ENCODE measurements at regions not wholly inside any gene's neighbourhood (a gene's known extent, or its start where the extent isn't known, plus 50 kb on each side); places are given as distances from the start of the nearest gene placed in this dataset.
"Not testable (repeated sequence)": the region's sequence is repeated elsewhere in the genome, so short reads cannot be mapped to it uniquely, and the experiment has no call there.

DNA sequence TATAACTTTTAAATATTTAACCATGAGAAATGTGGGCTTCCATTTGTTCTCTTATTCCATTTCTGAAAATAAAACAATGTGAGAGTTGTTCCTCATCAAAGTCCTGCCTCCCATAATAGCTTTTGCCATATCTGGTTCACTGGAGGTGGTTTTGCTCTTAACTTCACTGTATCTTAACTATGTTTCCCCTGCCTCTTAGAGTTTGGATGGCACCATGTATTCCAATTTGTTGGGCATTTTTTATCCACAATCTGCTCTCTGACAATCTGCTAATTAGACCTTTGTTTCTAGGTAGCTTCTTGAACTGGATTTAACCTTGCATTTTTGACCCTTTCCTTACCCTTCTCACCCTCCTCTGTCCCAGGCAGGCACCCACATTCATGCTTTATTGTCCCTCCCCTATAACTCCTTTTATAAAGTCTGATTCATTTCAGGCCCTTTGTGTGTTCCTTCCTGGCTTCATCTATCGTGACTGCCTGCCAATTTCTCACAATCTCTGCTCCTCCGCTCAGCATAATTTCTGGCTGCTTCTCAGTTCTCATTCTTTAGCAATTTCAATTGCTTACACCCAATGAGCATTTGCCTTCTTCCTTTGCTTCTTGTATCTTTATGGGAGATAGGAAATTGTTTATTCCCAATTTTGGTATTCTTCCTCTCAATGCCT lies 144.2 kb upstream of the ARHGEF26 start:
- no peak for DNase-seq (ENCODE audit: low read depth)

DNA sequence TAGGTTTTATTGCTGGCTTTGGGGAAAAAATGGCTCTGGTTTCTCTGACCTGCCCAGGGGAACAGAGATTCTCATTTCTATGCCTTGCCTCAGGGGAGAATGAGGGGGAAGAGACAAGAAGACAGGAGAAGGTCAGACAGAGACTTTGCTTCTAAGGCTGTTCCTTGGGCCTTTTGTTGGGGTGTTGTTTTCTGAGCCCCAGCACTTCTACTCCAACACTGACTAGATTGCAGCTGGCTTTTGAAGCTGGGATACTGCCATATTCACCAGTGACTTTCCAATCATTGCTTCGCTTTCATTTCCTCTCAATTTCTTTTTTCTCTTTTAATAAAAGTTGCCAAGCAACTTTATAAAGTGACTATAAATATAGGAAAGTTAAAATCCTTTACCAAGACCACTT lies 143.2 kb upstream of the ARHGEF26 start:
- no peak for DNase-seq (ENCODE audit: low read depth)

DNA sequence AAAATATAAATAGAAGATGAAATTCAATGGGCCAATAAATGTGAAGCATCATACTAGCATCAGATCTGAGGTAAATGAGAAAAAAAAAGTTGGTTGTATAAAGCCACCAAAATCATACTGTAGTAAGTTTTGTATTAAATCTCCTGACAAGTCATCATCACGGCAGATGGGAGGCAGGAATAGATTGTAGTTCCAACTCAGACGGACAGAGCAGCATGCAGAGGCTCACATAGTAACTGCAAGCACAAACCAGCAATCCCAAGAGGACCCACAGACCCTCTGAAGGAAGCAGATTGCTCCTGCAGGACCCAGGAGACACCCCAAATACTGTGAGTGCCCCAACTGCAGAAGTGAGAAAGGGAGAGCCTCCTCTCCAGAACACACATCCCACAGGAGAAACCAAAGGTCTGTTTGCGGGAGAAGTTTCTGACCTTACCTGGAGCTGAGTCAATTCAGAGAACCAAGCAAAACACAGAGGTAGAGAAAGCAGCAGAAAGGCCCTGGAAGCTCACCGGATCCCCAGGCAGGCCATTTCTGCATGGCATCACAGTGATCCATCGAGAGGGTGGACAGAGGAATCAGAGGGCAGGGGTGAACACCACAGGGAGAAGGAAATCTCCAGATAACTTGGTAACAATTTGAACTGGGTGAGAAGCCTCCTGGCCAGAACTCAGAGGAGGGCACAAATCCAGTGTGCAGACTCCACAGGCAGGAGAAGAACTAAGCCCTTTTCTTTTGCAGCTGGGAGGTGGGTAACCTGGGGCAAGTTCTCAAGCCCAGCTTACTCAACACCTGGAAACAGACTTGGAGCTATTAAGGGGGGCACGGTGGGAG lies 141.6 kb upstream of the ARHGEF26 start:
- DNase-seq (ENCODE audit: low read depth) = no peak

DNA sequence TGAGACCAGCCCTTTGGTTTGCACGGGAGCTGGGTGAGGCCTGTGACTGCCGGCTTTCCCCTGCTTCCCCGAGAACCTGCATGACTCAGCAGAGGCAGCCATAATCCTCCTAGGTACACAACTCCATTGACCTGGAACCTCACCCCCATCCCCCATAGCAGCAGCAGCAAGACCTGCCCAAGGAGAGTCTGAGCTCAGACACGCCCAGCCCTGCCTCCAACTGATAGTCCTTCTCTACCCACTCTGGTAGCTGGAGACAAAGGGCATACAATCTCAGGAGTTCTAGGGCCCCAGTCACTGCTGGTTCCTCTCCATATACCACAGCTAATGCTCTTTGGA lies 141.0 kb upstream of the ARHGEF26 start:
- DNase-seq (ENCODE audit: low read depth) = no peak

DNA sequence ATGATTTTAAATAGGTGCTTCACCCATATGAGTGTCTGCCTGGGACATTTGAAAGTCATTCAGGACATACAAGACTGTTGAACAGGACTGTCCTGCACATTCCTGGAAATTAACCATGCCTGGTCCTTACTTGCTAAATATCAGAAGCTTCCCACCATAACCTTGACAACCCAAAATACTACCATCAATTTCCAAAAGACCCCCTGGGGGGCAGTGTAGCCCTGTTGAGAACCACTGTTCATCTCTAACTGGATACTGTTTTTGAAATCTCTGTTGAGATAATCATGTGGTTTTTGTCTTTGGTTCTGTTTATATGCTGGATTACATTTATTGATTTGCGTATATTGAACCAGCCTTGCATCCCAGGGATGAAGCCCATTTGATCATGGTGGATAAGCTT lies 123.8 kb upstream of the ARHGEF26 start:
- DNase-seq (ENCODE audit: low read depth) = not testable (repeated sequence)

DNA sequence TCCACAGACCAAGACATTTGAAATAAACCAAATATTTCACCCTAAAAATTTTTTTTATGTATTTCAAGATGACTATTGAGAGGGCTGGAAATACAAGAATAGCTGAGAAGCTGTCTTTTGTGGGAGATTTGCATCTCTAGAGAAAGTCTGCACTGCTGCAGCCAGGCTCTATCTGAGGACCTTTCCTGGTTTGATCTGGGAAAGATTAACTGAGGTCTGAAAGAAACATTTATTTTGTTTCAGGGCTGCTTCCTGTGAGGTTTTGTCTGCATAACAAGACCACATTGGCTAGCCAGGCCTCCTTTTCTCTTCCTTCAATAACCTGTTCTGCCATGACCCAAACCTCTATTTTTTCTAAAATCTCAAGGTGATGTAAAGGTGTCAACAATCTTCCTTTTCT lies 117.5 kb upstream of the ARHGEF26 start:
- DNase-seq (ENCODE audit: low read depth) = no peak

DNA sequence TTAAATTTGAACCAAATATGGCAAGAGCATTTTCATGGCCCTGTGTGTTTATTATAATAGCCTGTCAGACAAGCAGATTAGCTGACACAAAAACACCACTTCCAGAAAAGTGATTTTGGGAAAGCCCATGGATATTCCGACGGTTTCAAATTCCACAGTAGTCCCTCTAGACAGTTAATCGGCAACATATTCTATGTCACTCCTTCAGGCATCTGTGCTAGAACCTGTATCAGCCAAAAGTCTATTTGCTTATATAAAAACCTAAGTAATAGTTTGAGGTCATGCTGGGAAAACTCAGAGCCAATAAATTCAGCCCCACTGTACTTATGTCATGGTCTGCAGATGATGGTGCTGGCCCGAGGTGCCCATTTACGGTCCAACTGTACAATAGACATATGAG lies 110.2 kb upstream of the ARHGEF26 start:
- no peak for DNase-seq (ENCODE audit: low read depth)

DNA sequence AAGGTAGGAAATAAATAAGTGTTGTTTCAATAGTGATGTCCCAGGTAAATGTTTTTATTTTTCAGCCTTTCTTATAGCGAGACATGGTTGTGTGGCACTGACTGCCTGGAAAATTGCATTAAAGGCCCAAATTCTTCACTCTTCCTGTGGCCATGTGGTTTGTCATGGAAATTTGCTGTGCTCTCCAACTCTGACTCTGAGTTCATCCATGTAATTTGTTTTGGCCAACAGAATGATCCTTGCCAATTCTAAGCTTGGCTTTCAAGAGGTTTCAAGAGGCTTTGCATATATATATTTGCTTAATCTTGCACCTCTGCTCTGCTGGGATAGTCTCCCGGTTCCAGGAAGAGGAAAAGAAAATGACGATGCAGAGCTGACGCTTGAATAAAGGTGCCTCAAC lies 107.5 kb upstream of the ARHGEF26 start:
- no peak for DNase-seq (ENCODE audit: low read depth)

DNA sequence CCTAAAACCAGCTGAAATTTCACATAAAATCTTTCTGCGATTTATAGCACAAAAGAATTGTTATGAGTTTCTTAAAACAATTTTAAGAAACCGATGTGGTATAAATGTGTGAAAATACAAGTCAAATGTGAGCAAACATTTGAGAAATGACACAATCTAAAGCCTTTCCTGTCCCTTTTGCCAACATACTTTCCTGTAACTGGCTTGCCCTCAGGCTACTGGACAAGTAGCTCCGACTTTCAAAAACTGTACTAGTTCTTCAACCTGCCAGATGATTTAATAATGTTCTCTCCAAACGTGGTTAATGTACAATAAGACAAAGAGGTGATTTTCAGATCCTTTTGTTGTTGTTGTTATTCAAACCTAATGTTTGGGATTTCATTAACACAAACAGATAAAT lies 105.9 kb upstream of the ARHGEF26 start:
- no peak for DNase-seq (ENCODE audit: low read depth)

DNA sequence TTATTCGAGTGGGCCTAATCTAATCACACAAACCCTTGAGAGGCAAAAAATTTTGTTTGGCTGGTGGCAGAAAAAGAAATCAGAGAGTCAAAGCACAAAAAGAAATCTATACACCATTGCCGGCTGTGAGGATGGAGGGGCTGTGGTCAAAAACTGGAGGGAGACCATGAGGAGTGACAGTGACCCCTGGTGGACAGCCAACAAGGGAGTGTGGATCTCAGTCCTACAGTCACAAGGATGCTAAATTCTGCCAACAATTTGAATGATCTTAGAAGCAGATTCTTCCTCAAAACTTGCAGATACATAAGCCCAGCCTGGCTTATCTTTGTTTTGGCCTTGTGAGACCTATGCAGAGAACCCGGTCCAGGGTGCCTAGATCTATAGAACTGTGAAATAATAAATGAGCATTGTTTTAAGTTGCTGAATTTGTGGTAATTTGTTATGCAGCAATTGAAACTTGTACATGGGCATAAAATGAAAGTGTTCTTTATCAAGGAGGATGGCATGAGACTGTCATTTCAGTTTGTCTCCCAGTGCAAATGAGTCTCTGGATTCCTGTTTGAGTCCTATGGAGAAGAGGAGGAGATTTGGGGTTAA lies 103.0 kb upstream of the ARHGEF26 start:
- no peak for DNase-seq (ENCODE audit: low read depth)

DNA sequence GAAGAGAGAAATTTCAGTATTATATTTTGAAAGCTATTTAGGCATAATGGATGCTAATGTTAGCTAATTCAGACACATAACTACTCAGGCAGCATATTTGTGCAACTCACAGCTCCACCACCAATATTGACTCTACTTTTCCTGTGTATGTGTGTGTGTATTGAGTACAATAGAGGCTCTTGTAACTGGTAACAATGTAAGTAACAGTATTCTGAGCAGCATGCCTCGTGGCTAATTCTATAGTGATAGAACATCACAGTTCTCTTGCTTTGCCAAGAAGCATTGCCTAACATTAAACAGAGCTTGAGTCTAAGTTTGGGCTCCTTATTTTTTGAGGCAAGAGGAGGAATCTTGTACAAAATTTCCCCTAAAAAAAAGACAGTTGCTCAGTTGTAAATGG lies 98.6 kb upstream of the ARHGEF26 start:
- DNase-seq (ENCODE audit: low read depth) = no peak

DNA sequence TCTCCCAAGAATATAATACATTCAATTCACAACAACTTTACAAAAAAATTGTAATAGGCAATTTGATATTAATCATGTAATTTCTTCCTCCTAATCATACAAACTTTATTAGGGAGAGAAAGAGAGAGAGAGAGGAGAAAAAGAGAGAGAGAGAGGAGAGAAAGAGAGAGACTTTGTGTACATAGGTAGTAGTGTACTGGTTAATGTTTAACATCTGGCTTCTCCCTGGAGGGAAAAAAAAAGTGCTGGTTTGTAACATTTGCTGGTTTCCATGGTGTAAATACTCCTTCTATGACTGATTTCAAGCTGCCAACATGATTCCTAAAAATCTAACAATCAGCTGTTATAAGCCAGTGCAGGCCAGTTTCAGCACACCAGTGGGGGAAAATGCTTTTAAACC lies 98.0 kb upstream of the ARHGEF26 start:
- DNase-seq (ENCODE audit: low read depth) = no peak

DNA sequence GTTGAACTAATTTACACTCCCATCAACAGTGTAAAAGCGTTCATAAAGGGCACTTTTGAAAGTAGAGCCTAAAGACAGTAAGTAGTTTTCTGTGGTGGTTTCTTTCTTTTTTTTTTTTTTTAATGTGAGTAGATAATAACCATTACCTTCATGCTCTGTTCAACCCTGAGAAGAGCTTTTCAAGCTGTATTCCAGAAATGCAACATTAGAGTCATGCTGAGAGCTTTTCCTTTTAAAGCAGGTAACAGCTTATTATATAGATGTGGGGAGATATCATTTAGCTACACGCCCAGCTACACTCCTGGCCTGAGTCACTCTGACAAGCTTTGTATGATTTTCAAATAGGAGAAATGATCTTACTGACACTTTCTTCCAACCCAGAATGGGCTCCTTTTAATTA lies 96.2 kb upstream of the ARHGEF26 start:
- no peak for DNase-seq (ENCODE audit: low read depth)

DNA sequence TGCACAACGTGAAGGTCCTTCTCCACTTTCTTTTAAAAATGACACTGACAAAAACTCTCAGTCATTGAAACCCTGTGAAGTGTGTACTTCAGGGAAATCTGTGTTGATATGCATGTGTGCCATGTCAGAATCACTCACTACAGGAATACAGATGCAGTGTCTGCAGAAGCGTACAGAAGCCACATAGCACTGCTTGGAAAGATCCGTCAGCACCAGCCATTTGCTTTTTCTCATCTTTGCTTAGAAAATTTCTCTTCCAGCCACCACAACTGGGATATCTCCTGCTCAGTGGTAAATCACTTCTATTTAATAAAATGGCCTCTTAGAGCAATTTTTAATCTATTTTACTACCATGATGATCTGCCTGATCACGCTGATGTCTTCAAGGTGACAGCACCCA lies 91.3 kb upstream of the ARHGEF26 start:
- DNase-seq (ENCODE audit: low read depth) = no peak

DNA sequence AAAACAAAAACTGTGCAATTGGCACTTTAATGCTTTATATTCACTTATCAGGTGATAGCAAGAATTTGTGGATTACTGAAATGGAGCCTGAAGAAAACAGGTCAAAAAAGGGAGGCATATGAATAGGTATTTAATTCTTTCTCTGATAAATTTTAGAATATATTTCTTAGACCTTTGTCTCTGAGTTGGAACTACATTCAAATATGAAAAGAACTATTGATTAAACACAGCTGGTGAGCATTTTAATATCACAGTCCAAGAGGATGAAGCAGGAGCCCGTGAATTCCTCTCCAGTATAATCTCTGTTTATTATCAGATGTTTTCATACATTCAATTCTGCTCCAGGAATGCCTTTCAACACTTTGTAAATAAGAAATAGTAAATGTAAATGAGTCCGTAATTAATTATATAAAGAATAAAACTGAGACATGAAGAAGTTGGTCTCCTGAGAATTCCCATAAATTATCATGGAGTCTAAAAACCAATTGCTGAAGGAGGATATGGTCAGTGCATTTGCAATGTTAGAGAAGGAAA lies 86.3 kb upstream of the ARHGEF26 start:
- DNase-seq (ENCODE audit: low read depth) = no peak

DNA sequence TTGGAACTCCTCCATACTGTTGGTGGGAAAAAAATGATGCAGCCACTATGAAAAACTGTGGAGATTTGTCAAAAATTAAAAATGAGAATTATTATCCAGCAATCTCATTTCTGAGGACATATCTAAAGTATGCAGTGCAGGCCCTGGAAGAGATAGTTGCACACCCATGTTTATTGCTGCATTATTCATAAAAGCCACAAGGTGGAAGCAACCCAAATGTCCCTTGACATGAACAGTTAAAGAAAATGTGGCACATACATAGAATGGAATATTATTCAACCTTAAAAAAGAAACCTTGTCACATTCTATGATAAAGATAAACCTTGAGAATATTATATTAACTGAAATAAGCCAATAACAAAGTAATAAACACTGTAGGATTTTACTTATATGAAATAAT lies 80.9 kb upstream of the ARHGEF26 start:
- no peak for DNase-seq (ENCODE audit: low read depth)

DNA sequence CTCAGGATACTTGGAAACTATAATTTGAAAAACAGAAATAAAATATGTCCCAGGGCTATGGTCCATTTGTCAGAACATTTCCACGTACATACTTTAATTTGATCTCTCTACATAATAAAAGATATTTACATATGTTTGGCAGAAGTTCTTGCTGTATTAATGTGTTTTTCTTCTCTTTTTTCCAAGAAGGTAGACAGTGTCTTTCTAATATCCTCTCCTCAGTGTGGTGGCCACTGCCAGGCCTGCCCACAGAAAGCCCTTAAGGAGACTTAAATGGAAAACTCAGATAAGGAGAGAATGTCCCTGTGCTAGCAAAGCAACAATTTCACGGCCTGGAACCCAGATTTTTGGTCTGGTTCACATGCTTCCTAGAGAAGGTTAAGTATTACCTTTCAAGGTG lies 76.5 kb upstream of the ARHGEF26 start:
- no peak for DNase-seq (ENCODE audit: low read depth)

DNA sequence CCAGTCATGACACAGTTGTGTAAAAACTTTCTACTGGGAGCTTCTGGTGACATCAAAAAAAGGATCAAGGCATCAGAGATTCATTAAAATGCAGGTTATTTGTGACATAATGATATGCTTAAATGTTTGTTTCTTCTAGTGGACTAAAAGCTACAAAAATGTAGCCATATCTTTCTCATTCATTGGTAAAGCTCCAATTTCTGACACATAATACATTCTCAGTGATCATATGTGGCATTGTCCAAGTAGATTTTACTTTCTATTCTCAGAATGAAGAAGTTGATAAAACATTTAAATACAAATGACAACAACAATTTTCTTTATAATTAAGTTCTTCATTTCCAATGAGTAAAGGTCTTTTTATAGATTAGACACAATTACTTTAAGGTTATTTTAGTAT lies 71.0 kb upstream of the ARHGEF26 start:
- DNase-seq (ENCODE audit: low read depth) = no peak

DNA sequence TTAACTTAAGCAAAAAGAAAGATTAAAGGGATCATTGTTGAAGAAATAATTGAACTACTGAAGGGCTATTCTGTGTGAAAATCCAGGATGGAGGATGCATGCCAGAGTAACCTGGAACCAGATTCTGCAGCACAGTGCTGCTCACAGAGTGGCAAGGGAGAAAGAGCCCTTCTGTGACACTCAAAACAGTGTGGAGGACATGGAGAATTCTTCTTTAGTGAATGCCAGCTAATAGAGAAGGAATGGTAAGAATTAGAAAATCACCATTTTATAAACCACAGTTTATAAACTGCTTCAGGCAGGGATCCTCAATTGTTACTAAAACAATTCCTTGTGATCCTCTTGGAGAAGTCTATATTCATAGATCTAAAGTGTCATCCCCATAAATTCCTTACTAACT lies 70.4 kb upstream of the ARHGEF26 start:
- DNase-seq (ENCODE audit: low read depth) = no peak

DNA sequence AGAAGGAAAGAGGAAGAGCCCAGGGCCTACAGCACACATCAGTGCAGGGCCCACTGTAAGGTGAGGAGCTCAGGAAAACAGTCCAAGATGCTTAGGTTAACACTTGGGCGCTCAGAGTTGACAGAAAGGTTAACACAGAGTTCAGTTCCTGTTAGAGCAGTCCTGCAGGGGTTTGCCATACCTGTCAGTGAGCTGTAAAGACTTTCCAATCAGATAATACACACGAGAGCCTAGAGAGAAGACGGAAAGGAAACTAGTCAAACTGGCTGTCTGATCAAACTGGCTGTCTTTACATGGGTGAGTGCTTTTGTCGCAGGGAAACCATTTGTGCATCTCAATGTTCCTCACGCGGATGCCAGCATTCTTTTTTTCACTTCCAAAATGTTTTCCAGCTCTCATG lies 61.4 kb upstream of the ARHGEF26 start:
- DNase-seq (ENCODE audit: low read depth) = no peak

DNA sequence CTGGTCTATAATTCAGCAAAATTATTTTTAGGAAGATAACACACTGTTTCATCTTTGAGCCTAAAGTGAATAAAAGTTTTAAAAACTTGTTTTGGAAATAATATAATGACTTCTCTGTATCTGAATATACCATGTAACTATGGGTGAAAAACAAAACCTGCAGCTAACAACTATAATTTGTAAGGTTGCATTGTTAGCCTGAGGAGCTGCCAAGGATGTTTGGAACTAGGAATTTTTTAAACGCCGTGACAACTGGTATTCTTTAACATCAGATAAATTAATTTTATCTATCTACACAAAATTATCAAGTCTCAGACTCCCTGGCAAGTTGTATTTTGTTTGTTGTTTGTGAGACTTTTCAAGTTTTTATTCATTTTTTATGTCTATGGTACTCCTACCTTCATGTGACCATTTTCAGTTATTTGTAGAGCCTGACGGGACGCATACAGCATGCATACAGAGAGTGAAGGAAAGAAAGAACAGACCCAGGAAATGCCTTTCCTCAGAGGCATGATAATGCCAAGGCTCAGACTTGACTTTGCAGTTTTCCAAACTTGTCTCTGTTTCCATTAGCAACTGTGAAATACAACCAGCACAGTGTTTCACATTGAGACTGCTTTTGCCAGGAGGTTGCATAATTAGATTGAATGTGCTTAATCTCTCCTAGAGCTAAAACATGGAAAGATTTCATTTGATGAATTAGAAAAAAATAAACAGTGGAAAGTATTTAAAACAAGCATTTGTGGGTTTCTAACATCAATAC lies 60.8 kb upstream of the ARHGEF26 start:
- no peak for DNase-seq (ENCODE audit: low read depth)

DNA sequence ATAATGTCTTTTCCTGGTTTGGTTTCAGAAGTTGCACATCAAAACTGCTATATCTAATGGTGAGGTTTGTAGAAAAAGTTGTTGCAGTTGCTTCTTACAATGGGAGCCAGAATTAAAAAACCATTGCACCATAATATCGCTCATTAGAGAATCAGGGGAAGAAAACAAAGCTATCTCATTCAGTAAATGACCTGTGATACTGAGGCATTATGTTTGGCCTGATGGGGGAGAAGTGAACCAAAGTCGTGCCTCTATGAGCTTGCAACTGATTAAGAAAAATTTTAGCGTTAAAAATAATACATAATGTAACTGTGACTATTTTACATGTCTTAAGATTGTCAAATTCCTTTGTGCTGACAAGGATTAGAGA lies 60.2 kb upstream of the ARHGEF26 start:
- no peak for DNase-seq (ENCODE audit: low read depth)

DNA sequence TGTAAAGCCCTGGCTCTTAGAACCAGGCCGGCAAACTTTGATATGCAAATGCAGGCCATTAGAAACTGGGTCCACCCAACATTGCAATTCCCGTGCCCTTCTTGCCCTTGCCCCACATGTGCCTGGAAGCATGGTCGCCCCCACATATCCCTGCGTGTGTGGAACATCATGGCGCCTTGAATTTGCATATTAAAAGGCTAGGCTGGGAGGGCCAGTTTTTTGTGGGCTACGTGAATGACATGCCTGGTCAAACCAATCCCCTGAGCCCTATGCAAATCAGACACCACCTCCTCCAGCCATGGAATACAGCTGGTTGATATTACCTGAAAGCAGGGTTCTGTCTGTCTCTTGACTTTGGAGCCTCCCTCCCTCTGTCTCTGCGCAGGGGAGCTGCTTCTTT lies 58.7 kb upstream of the ARHGEF26 start:
- DNase-seq (ENCODE audit: low read depth) = no peak

Measured in HS-27A (cell line).